Adrenal gland (tissue), 5 donors: ENCODE measurements at regions not wholly inside any gene's neighbourhood (a gene's known extent, or its start where the extent isn't known, plus 50 kb on each side); places are given as distances from the start of the nearest gene placed in this dataset.

Source experiments
- CTCF ChIP-seq, 6 experiments: fragments of 450-650 bp in 4 of 6; fragments of 200-600 bp in 2 of 6; sonication (generic) in 1 of 6; IDR thresholded peaks; 1 replicate in 5 of 6; 2 replicates in 1 of 6; pipeline versions ENCODE4 v1.5.1 to v1.8.0; 2016 to 2021; ENCODE audit warnings: antibody characterized with exemption in 6 of 6, mild to moderate bottlenecking in 2 of 6, moderate library complexity in 1 of 6
- POLR2A ChIP-seq, 2 donors: fragments of 450-650 bp; IDR thresholded peaks; one replicate each; pipeline ENCODE4 v1.6.1; 2017; ENCODE audit warnings: antibody characterized with exemption in 2 of 2, mild to moderate bottlenecking in 2 of 2, moderate library complexity in 1 of 2
- donor health status: DM: no; HTN: no; CAD: no.

GRCh38 chr12:63264629-63265028, 113.6 kb upstream of the AVPR1A start:
- no peak for TF ChIP-seq CTCF (IDR thresholded peaks at IDR 0.05)
- no peak for TF ChIP-seq POLR2A (IDR thresholded peaks at IDR 0.05)
